Spleen (tissue), 11 donors: ENCODE measurements at regions not wholly inside any gene's neighbourhood (a gene's known extent, or its start where the extent isn't known, plus 50 kb on each side); places are given as distances from the start of the nearest gene placed in this dataset.

ENCODE experiments used
- DNase-seq: peaks from one replicate; pipeline ENCODE4 v3.0.0-alpha.2; 2020
- H3K27ac ChIP-seq, 8 donors: fragments of 200-600 bp; sonication (generic) in 7 of 8; 1 replicate in 4 of 8; 2 replicates in 4 of 8; pipeline versions ENCODE4 v1.5.0 to v1.8.0; 2016 to 2021; ENCODE audit warnings: inconsistent platforms in 4 of 8, mild to moderate bottlenecking in 4 of 8, moderate library complexity in 1 of 8
- H3K27me3 ChIP-seq, 7 donors: fragments of 200-600 bp; sonication (generic) in 6 of 7; replicated peaks in 1 of 7; 1 replicate in 4 of 7; 2 replicates in 3 of 7; pipeline versions ENCODE4 v1.5.0 to v1.8.0; 2016 to 2021; ENCODE audit warnings: inconsistent platforms in 3 of 7, mild to moderate bottlenecking in 1 of 7
- H3K36me3 ChIP-seq, 6 donors: fragments of 200-600 bp; sonication (generic) in 5 of 6; 1 replicate in 4 of 6; 2 replicates in 2 of 6; pipeline versions ENCODE4 v1.5.0 to v1.8.0; 2016 to 2021; ENCODE audit warnings: inconsistent platforms in 2 of 6
- H3K4me1 ChIP-seq, 6 donors: fragments of 200-600 bp; sonication (generic) in 5 of 6; 1 replicate in 3 of 6; 2 replicates in 3 of 6; pipeline versions ENCODE4 v1.5.0 to v1.8.0; 2016 to 2021; ENCODE audit warnings: inconsistent platforms in 3 of 6
- H3K4me3 ChIP-seq, 8 donors: fragments of 200-600 bp; sonication (generic) in 7 of 8; 1 replicate in 4 of 8; 2 replicates in 4 of 8; pipeline versions ENCODE4 v1.5.0 to v1.8.0; 2016 to 2021; ENCODE audit warnings: inconsistent platforms in 4 of 8, mild to moderate bottlenecking in 4 of 8, moderate library complexity in 2 of 8
- H3K9me3 ChIP-seq, 8 donors: fragments of 200-600 bp; sonication (generic) in 7 of 8; 1 replicate in 4 of 8; 2 replicates in 4 of 8; pipeline versions ENCODE4 v1.5.0 to v1.8.0; 2016 to 2021; ENCODE audit warnings: inconsistent platforms in 4 of 8
- CTCF ChIP-seq, 11 experiments: fragments of 200-600 bp in 7 of 11; fragments of 450-650 bp in 4 of 11; sonication (generic) in 4 of 11; IDR thresholded peaks in 8 of 11; conservative IDR thresholded peaks in 3 of 11; 1 replicate in 7 of 11; 2 replicates in 4 of 11; pipeline versions ENCODE4 v1.4.0 to v1.8.0; 2016 to 2021; ENCODE audit warnings: antibody characterized with exemption in 11 of 11, inconsistent platforms in 4 of 11, mild to moderate bottlenecking in 1 of 11
- POLR2A ChIP-seq, 3 donors: fragments of 450-650 bp; IDR thresholded peaks; one replicate each; pipeline ENCODE4 v1.5.1; 2017; ENCODE audit warnings: antibody characterized with exemption in 3 of 3, mild to moderate bottlenecking in 1 of 3
- POLR2AphosphoS5 ChIP-seq, 3 donors: sonication (generic); formaldehyde crosslinking; IDR thresholded peaks; one replicate each; pipeline ENCODE4 v1.5.1; 2017; ENCODE audit warnings: antibody characterized with exemption in 3 of 3
- WGBS, 5 donors: extraction: QIAGEN DNeasy Blood & Tissue Kit in 3 of 5; methylation state at CpG; one replicate each; pipeline versions ENCODE4 v1.1.5 to v1.1.7; 2013 to 2018; 5-methylcytosine and 5-hydroxymethylcytosine counted together
- intact Hi-C: fragments of 100-400 bp; cut with DNase I; formaldehyde crosslinking; loops from one replicate; pipeline ENCODE4 v1.15.0; 2023; ENCODE audit warnings: low total_unique reads
- donor health status: healthy with polysubstance abuse.
- donor health status: DM: no; HTN: no; CAD: no; lungs with moderate emphysema.
- donor health status: DM: no; HTN: no; CAD: no.
- donor health status: Bipolar disorder and iron deficiency.
- donor health status: healthy.
- donor health status: DM: no; HTN: no; CAD: no.
- donor health status: DM: yes; HTN: yes; CAD: no.

- Histone ChIP-seq H3K27ac (no peak overlapping the region), H3K27me3 (no peaks in the 10 kb centered on the region), H3K9me3 (peaks cover 0 to 17% (median 4%) of the 10 kb centered on the region in 8 donors), H3K4me3 (no peak overlapping the region), H3K4me1 (no peaks in the 10 kb centered on the region), H3K36me3 (no peaks in the 10 kb centered on the region)
- WGBS, 5 donors: 36 to 76% (median 58%) methylated on average over 3 of the region's 3 CpGs
- no peak for TF ChIP-seq POLR2A (IDR thresholded peaks at IDR 0.05)
- TF ChIP-seq CTCF (IDR thresholded peaks at IDR 0.05 in 8 of 11, conservative IDR thresholded peaks at IDR 0.05 in 3 of 11): no peak
- no peak for TF ChIP-seq POLR2AphosphoS5 (IDR thresholded peaks at IDR 0.05)
- DNase-seq: no peak
- intact Hi-C loops: no loop called here
These were observed 442.3 kb upstream of the MON1B start for GRCh38 chr16:76748461-76749348.

- WGBS, 5 donors: 86 to 93% (median 89%) methylated on average over 3 of the region's 3 CpGs
- TF ChIP-seq POLR2AphosphoS5 (IDR thresholded peaks at IDR 0.05) (no peak), POLR2A (IDR thresholded peaks at IDR 0.05) (no peak), CTCF (IDR thresholded peaks at IDR 0.05 in 8 of 11, conservative IDR thresholded peaks at IDR 0.05 in 3 of 11) (no peak)
- Histone ChIP-seq H3K4me1 (no peaks in the 10 kb centered on the region), H3K27ac (no peak overlapping the region), H3K9me3 (peaks cover 0 to 14% (median 0%) of the 10 kb centered on the region in 8 donors), H3K36me3 (no peaks in the 10 kb centered on the region), H3K4me3 (no peak overlapping the region), H3K27me3 (no peaks in the 10 kb centered on the region)
- DNase-seq: no peak
- intact Hi-C loops: no loop called here
These were observed 441.1 kb upstream of the MON1B start for GRCh38 chr16:76749780-76750375.

- no peak for DNase-seq
- H3K9me3 ChIP-seq: peaks cover 0 to 19% (median 2%) of the 10 kb centered on the region in 8 donors
- H3K4me3 ChIP-seq: no peak overlapping the region
- 64 to 82% (median 76%) methylated on average over 3 of the region's 3 CpGs for WGBS, 5 donors
- no peak overlapping the region for H3K27ac ChIP-seq
- intact Hi-C loops: no loop called here
- no peaks in the 10 kb centered on the region for H3K4me1 ChIP-seq
- no peaks in the 10 kb centered on the region for H3K27me3 ChIP-seq
- H3K36me3 ChIP-seq: no peaks in the 10 kb centered on the region
- TF ChIP-seq CTCF (IDR thresholded peaks at IDR 0.05 in 8 of 11, conservative IDR thresholded peaks at IDR 0.05 in 3 of 11) (no peak), POLR2A (IDR thresholded peaks at IDR 0.05) (no peak), POLR2AphosphoS5 (IDR thresholded peaks at IDR 0.05) (no peak)
These were observed 435.5 kb upstream of the MON1B start for GRCh38 chr16:76755496-76755895.

GRCh38 chr16:76756423-76756822 lies 434.6 kb upstream of the MON1B start:
- intact Hi-C loops: no loop called here
- Histone ChIP-seq H3K4me3 (no peak overlapping the region), H3K36me3 (no peaks in the 10 kb centered on the region), H3K27ac (no peak overlapping the region), H3K9me3 (peaks cover 0 to 25% (median 3%) of the 10 kb centered on the region in 8 donors), H3K4me1 (no peaks in the 10 kb centered on the region), H3K27me3 (no peaks in the 10 kb centered on the region)
- no peak for DNase-seq
- TF ChIP-seq POLR2A (IDR thresholded peaks at IDR 0.05) (no peak), CTCF (IDR thresholded peaks at IDR 0.05 in 8 of 11, conservative IDR thresholded peaks at IDR 0.05 in 3 of 11) (no peak), POLR2AphosphoS5 (IDR thresholded peaks at IDR 0.05) (no peak)
